DND-41 (cell line): ENCODE measurements at regions not wholly inside any gene's neighbourhood (a gene's known extent, or its start where the extent isn't known, plus 50 kb on each side); places are given as distances from the start of the nearest gene placed in this dataset.
"Not testable (repeated sequence)": the region's sequence is repeated elsewhere in the genome, so short reads cannot be mapped to it uniquely, and the experiment has no call there.

Experiments used
- ATAC-seq: fragments of 200-7000 bp; cut with Tn5 transposase; 3 replicates; pipeline ENCODE4 v1.9.1; 2021; ENCODE audit warnings: low read depth; ENCODE audit not compliant: insufficient read depth
- DNase-seq: peaks from one replicate; pipeline ENCODE4 v3.0.0-alpha.2; 2020
- H2AFZ ChIP-seq: 2 replicates; pipeline ENCODE4 v1.6.0; 2012; ENCODE audit warnings: low read depth, low read length
- H3K27ac ChIP-seq: 2 replicates; pipeline ENCODE4 v1.5.1; 2012; ENCODE audit warnings: low read length, inconsistent platforms
- H3K27me3 ChIP-seq: fragments of 200-600 bp; sonication (generic); 2 replicates; pipeline ENCODE4 v1.6.0; 2012; ENCODE audit warnings: low read length, mild to moderate bottlenecking, inconsistent platforms; ENCODE audit not compliant: insufficient read depth, poor library complexity
- H3K36me3 ChIP-seq: 2 replicates; pipeline ENCODE4 v1.5.1; 2012; ENCODE audit warnings: low read length, inconsistent platforms; ENCODE audit not compliant: insufficient read depth
- H3K4me1 ChIP-seq: 2 replicates; pipeline ENCODE4 v1.5.1; 2012; ENCODE audit warnings: mild to moderate bottlenecking, low read length; ENCODE audit not compliant: insufficient read depth
- H3K4me2 ChIP-seq: 2 replicates; pipeline ENCODE4 v1.6.0; 2012; ENCODE audit warnings: mild to moderate bottlenecking, moderate library complexity, low read length, inconsistent platforms; ENCODE audit not compliant: insufficient read depth
- H3K4me3 ChIP-seq, 2 experiments: fragments of 200-600 bp in 1 of 2; shearing (Covaris generic) in 1 of 2; 2 replicates each; pipeline ENCODE4 v1.5.1; 2012 to 2016; ENCODE audit warnings: inconsistent platforms in 2 of 2, low read length in 2 of 2, mild to moderate bottlenecking in 2 of 2, low read depth in 1 of 2, moderate library complexity in 1 of 2
- H3K79me2 ChIP-seq: 2 replicates; pipeline ENCODE4 v1.6.0; 2012; ENCODE audit warnings: low read length, inconsistent platforms; ENCODE audit not compliant: insufficient read depth
- H3K9ac ChIP-seq: 2 replicates; pipeline ENCODE4 v1.6.0; 2012; ENCODE audit warnings: low read depth, mild to moderate bottlenecking, inconsistent platforms, low read length, moderate library complexity
- H3K9me3 ChIP-seq: 2 replicates; pipeline ENCODE4 v1.5.1; 2012; ENCODE audit warnings: low read length, moderate library complexity, mild to moderate bottlenecking, inconsistent platforms; ENCODE audit not compliant: insufficient read depth, severe bottlenecking
- H4K20me1 ChIP-seq: 2 replicates; pipeline ENCODE4 v1.6.0; 2012; ENCODE audit warnings: low read length; ENCODE audit not compliant: insufficient read depth
- CTCF ChIP-seq: IDR thresholded peaks from 2 replicates; pipeline ENCODE4 v1.5.1; 2012; ENCODE audit warnings: borderline replicate concordance, low read length, moderate library complexity, mild to moderate bottlenecking; ENCODE audit not compliant: poor library complexity, severe bottlenecking; ENCODE audit errors: extremely low read depth
- EZH2 ChIP-seq: IDR thresholded peaks from 3 replicates; pipeline ENCODE4 v1.6.1; 2012; ENCODE audit warnings: borderline replicate concordance, low read depth, mild to moderate bottlenecking, moderate library complexity, low read length, inconsistent platforms; ENCODE audit not compliant: severe bottlenecking

GRCh38 chr9:87035879-87036278 lies 88.6 kb upstream of the GAS1 start:
- H3K36me3 ChIP-seq: no peaks in the 10 kb centered on the region
- H2AFZ ChIP-seq: no peak overlapping the region
- H3K4me3 ChIP-seq: no peak overlapping the region
- no peak overlapping the region for H3K9ac ChIP-seq
- no peak overlapping the region for H3K27ac ChIP-seq
- no peaks in the 10 kb centered on the region for H3K79me2 ChIP-seq
- H3K4me1 ChIP-seq: no peaks in the 10 kb centered on the region
- no peaks in the 10 kb centered on the region for H3K9me3 ChIP-seq
- H4K20me1 ChIP-seq: no peaks in the 10 kb centered on the region
- no peaks in the 10 kb centered on the region for H3K27me3 ChIP-seq
- ATAC-seq (no peak), DNase-seq (no peak)
- TF ChIP-seq EZH2: no peak
- H3K4me2 ChIP-seq: no peak overlapping the region

GRCh38 chr9:87036506-87036905 lies 89.2 kb upstream of the GAS1 start:
- Histone ChIP-seq H2AFZ (no peak overlapping the region), H3K9ac (no peak overlapping the region), H3K27ac (no peak overlapping the region), H3K4me3 (no peak overlapping the region), H3K9me3 (no peaks in the 10 kb centered on the region), H3K4me1 (no peaks in the 10 kb centered on the region), H4K20me1 (no peaks in the 10 kb centered on the region), H3K79me2 (no peaks in the 10 kb centered on the region), H3K27me3 (no peaks in the 10 kb centered on the region), H3K36me3 (no peaks in the 10 kb centered on the region), H3K4me2 (no peak overlapping the region)
- DNase-seq: no peak
- TF ChIP-seq CTCF: no peak
- TF ChIP-seq EZH2: no peak
- no peak for ATAC-seq

- H3K27me3 ChIP-seq: no peaks in the 10 kb centered on the region
- H3K4me2 ChIP-seq: no peak overlapping the region
- H2AFZ ChIP-seq: no peak overlapping the region
- no peaks in the 10 kb centered on the region for H3K79me2 ChIP-seq
- no peak overlapping the region for H3K9ac ChIP-seq
- no peak overlapping the region for H3K4me3 ChIP-seq
- no peaks in the 10 kb centered on the region for H3K36me3 ChIP-seq
- no peak for DNase-seq
- H3K27ac ChIP-seq: no peak overlapping the region
- no peaks in the 10 kb centered on the region for H4K20me1 ChIP-seq
- H3K9me3 ChIP-seq: no peaks in the 10 kb centered on the region
- H3K4me1 ChIP-seq: no peaks in the 10 kb centered on the region
- TF ChIP-seq EZH2 (no peak), CTCF (no peak)
- ATAC-seq: no peak
Observed at GRCh38 chr9:87039809-87040392, 92.6 kb upstream of the GAS1 start.

- H3K4me1 ChIP-seq: no peaks in the 10 kb centered on the region
- H2AFZ ChIP-seq: no peak overlapping the region
- no peaks in the 10 kb centered on the region for H3K36me3 ChIP-seq
- no peak overlapping the region for H3K27ac ChIP-seq
- no peak overlapping the region for H3K9ac ChIP-seq
- H4K20me1 ChIP-seq: no peaks in the 10 kb centered on the region
- TF ChIP-seq EZH2: no peak
- TF ChIP-seq CTCF: no peak
- no peak overlapping the region for H3K4me2 ChIP-seq
- H3K4me3 ChIP-seq: no peak overlapping the region
- no peaks in the 10 kb centered on the region for H3K79me2 ChIP-seq
- no peaks in the 10 kb centered on the region for H3K9me3 ChIP-seq
- no peak for DNase-seq
- ATAC-seq: no peak
- H3K27me3 ChIP-seq: no peaks in the 10 kb centered on the region
Observed at GRCh38 chr9:87040410-87041009, 93.2 kb upstream of the GAS1 start.

- not testable (repeated sequence) for H3K79me2 ChIP-seq, H3K9ac ChIP-seq, H3K4me3 ChIP-seq, H3K27ac ChIP-seq, H2AFZ ChIP-seq, H4K20me1 ChIP-seq, H3K36me3 ChIP-seq, H3K4me1 ChIP-seq, H3K27me3 ChIP-seq, H3K4me2 ChIP-seq, DNase-seq, ATAC-seq, H3K9me3 ChIP-seq
Observed at GRCh38 chr9:87041553-87042235, 94.4 kb upstream of the GAS1 start.
